HG03378 (cell line): ENCODE measurements at regions not wholly inside any gene's neighbourhood (a gene's known extent, or its start where the extent isn't known, plus 50 kb on each side); places are given as distances from the start of the nearest gene placed in this dataset.
"Not testable (repeated sequence)": the region's sequence is repeated elsewhere in the genome, so short reads cannot be mapped to it uniquely, and the experiment has no call there.

ENCODE experiments used
- ATAC-seq: cut with Tn5 transposase; IDR thresholded peaks from one replicate; pipeline ENCODE4 v1.9.1; 2021; ENCODE audit warnings: mild to moderate bottlenecking, moderate library complexity; ENCODE audit not compliant: unreplicated experiment

GRCh38 chr6:16950825-16951495 is 150.9 kb upstream of the STMND1 start:
- no peak for ATAC-seq

GRCh38 chr6:16950302-16950701 is 151.5 kb upstream of the STMND1 start:
- no peak for ATAC-seq

DNA sequence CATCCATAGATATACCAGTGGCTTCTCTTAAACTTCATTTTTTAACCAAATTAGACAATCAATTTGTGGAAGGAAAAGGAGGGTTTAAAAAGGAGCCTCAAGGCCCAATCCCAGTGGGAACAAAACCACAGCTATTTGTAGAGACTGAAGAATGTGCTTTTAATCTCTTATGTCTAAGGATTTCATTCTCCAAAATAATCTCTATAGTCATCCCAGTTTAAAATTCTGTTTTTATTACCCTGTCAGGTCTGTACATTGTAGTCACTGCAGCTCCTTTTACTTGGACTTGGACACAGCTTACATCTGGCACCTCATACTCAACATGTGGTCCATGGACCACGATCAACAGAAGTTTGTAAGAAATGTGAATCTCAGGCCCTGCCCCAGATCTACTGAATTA is 152.1 kb upstream of the STMND1 start:
- ATAC-seq = no peak

GRCh38 chr6:16948396-16948795 is 153.5 kb upstream of the STMND1 start:
- ATAC-seq = no peak

DNA sequence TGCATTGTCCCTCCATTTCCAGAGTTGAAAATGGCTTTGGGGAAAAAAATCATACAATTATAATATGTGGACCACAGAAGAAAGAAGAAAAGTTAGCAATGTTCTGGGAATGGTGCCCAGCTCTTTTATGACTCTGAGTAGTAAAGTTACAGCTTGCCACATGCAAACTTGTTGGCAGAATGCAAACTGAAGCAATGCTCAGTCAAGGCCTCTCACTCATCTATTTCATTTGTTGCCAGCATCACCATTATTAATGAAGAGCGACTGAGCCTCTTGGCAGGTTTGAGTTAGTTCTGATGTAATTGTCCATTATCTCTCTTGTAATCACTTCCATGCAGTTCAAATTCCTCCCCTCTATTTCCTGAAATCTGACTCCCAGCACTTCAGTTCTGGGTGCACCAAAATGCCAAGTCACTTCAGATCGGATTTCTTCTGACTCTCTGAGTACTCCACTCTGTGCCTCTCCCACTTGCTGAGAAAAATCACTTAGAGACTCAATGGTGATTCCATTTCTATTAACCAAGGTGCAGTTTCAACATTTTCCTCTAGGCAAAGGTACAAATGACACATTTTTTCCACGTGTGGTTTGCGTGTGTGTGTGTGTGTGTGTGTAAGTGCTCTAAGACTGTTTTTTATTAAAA is 154.4 kb upstream of the STMND1 start:
- ATAC-seq = no peak

DNA sequence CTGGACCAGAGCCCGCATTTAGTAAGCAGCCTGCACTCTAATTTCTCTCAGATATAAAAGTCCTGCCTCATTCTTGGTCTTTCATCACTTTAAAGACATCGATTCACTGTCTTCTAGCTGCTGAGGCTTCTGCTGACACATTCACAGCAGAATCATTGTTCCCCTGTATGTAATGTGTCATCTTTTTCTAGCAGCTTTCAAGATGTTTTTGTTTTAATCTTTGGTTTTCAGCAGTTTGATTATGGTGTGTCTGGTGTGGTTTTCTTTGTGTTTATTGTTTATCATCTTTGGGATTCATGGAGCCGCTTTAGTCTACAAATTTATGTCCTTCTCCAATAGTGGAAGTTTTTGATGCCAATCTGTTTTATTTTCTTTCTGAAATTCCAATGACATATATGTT is 157.3 kb upstream of the STMND1 start:
- no peak for ATAC-seq

DNA sequence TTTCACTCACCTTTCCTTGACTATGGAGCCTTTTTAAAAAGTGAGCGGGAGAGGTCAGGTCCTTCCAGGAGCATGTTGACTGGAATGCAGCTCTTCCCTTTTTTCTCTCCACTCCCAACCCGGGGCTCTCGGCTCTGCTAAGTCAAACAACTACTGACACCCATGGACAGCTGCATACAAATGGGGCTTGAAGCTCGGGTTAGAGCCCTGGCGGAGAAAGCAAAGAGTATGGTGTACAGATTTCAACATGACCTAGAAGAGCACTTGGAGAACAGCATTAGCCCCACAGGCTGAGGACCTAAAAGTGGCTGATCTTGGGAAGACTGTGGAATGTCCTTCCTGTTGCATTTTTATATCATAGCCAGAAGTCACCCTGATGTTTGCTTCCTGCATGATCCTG is 162.0 kb upstream of the STMND1 start:
- no peak for ATAC-seq

- ATAC-seq = no peak
Observed at GRCh38 chr6:16939351-16939750, 162.5 kb upstream of the STMND1 start.

DNA sequence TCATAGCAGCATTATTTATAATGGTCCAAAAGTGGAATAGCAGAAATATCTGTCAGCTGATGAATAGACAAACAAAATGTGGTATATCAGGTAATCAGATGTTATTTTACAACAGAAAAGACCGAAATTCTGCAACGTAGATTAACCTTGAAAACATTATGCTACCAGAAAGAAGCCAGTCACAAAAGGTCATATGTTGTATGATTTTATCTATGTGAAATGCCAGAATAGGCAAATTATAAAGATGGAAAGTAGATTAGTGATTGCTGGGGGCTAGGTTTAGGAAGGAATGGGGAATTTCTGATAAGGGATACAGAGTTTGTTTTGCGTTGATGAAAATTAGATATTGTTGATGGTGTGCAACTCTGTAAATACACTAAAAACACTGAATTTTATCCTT is 165.0 kb upstream of the STMND1 start:
- ATAC-seq = no peak

DNA sequence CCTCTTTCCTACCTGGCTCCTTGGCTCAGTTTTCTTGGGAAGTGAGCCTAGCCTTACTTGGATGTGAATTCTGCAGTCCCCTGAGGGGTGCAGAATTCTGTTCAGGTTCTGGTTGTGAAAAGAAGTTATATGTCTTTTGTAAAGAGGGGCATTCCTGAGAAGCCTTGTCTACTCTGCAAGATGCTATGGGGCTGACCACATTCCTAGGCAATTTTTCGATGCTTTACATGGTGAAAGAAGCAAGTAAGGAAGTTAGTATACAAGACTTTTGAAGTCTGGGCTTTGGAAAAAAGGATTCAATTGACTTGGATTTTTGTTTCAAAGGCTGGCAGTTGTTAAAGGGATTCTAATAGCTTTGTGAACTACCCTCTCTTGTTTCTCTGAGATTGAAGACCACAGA is 167.9 kb upstream of the STMND1 start:
- ATAC-seq = no peak

- no peak for ATAC-seq
Observed at GRCh38 chr6:16933532-16933931, 168.3 kb upstream of the STMND1 start.

DNA sequence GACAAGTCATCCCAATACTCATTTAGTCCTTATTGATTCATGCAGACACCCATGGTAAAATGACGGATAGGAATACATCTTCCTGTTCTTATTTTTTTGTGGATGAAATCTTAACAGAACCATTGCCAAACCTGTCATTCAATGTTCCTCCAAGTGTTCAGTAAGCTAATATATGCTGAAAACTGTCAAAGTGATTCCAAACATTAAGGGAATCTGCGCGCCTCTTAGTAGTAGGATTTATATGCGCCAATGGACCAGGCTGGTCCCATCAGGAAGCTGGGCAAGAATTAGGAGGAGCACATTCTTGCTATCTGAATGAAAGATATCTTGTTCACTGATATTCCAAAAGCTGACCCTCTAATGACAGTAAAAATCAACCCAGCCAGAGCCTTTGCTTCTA is 168.9 kb upstream of the STMND1 start:
- ATAC-seq = no peak

- ATAC-seq = not testable (repeated sequence)
Observed at GRCh38 chr6:16931079-16931478, 169.8 kb upstream of the ATXN1 start.

DNA sequence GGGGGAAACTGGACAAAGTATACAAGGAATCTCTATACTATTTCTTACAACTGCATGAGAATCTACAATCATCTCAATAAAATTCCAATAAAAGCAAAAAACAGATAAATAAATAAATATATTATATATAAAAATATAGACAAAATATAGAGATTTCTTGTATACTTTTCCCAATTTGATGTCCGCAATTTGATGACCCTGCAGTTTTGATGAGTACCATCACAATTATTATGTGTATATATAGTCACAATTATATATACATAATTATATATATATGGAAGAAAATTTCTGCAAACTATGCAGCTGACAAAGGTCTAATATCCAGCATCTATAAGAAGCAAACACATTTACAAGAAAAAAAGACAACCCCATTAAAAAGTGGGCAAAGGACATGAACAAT is 169.2 kb upstream of the ATXN1 start:
- no peak for ATAC-seq

DNA sequence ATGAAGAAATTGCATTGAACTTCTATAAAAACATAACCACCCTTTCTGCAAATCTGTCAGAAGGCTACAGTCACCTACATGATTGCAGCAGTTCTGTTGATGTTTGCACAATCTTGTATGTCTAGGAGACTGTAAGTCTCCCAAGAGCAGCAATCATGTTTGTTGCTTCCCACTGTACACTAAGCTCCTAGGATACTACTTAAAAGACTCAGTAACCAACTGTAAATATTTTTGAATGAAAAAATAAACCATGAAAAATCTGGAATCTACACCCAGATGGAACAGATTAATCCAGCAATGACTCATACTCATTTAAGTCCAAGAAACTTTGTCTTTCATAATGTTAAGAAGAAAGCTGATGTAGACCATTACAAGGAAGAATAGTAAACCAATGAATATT is 168.5 kb upstream of the ATXN1 start:
- no peak for ATAC-seq

DNA sequence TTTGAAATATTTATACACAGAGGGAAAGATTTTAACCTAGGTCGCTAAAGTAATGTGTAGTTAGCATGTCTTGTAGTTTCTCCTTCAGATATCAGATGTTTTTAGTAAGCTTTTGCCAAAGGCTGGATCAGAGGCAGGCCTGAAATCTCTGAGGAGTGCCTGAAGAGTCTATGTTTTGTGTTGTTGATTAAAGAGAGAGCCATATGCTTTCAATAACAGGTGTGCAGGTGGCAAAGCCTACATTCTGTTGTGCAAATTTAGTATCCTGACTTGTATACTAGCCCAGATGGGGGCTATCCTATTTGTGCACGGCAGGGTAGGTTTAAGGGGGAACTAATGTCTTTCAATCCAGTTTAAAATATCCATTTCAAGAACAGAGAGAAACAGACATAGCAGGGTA is 167.1 kb upstream of the ATXN1 start:
- no peak for ATAC-seq

GRCh38 chr6:16927205-16927604 is 165.9 kb upstream of the ATXN1 start:
- ATAC-seq = no peak

DNA sequence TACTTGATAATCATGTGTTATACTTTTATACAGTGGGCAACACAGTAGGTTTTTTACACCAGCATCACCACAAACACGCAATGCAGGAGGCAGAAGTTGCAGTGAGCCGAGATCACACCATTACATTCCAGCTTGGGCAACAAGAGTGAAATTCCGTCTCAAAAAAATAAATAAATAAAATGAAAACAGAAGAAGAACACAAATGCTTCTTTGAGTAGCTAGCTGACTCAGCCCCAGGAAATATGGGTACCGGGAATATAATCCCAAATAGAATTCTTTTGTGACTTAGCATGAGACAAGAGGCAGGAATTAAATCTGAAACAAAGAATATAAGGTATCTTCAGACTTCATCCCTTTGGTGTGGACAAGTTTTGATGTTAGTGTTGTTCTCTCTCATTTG is 164.2 kb upstream of the ATXN1 start:
- no peak for ATAC-seq

DNA sequence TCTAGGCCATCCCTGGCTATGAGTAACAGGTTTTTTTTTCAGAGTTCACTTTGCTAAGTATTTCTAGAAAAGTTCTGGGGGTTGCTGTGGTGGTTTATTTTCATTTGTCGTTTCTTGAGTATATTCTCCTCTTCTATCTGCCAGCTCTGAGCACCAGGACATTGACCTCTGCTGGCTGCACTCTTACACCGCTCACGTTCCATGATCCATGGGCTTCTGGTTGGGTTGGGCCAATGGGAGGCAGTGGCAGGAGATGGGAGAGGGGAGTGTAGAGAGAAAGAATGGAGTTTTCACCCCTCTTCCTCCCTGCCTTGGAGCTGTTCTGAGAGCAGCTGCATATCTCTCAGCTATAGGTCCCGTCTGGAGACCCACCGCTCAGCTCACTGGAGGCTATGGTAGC is 161.0 kb upstream of the ATXN1 start:
- ATAC-seq = no peak

- ATAC-seq = no peak
Observed at GRCh38 chr6:16921399-16922110, 160.3 kb upstream of the ATXN1 start.

DNA sequence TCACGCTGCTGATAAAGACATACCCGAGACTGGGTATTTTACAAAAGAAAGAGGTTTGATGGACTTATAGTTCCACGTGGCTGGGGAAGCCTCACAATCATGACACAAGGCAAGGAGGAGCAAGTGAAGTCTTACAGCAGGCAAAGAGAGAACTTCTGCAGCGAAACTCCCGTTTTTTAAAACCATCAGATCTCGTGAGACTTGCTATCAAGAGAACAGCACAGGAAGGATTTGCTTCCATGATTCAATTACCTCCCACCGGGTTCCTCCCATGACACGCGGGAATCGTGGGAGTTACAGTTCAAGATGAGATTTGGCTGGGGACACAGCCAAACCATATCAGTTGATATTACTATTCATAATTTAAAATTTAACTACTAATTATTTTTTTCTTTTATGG is 157.3 kb upstream of the ATXN1 start:
- ATAC-seq = no peak

- no peak for ATAC-seq
Observed at GRCh38 chr6:16914184-16914583, 152.9 kb upstream of the ATXN1 start.
